ENCODE measurements at regions not wholly inside any gene's neighbourhood (a gene's known extent, or its start where the extent isn't known, plus 50 kb on each side); places are given as distances from the start of the nearest gene placed in this dataset.

- TF ChIP-seq CTCF (conservative IDR thresholded peaks at IDR 0.05 in 1 of 2, IDR thresholded peaks at IDR 0.05 in 1 of 2; ENCODE audit: extremely low read depth in 1 of 2, insufficient read depth in 1 of 2, low read depth in 1 of 2, low read length in 2 of 2) (no peak), EZH2 (IDR thresholded peaks at IDR 0.05; ENCODE audit: borderline replicate concordance, low read length) (no peak)
Observed at GRCh38 chr2:149731079-149731478, 143.5 kb upstream of the MMADHC start.
